Sigmoid colon (tissue), 3 donors: ENCODE measurements at regions not wholly inside any gene's neighbourhood (a gene's known extent, or its start where the extent isn't known, plus 50 kb on each side); places are given as distances from the start of the nearest gene placed in this dataset.

Experiments used
- POLR2A ChIP-seq, 2 donors: fragments of 450-650 bp; IDR thresholded peaks; one replicate each; pipeline ENCODE4 v1.6.1; 2016; ENCODE audit warnings: antibody characterized with exemption in 2 of 2, mild to moderate bottlenecking in 2 of 2, moderate library complexity in 2 of 2
- TF ChIP-seq, protein P1 (sequence below), 4 experiments: fragments of 450-650 bp in 3 of 4; fragments of 200-600 bp in 1 of 4; IDR thresholded peaks; one replicate each; pipeline ENCODE4 v1.5.1; 2016 to 2019; ENCODE audit warnings: antibody characterized with exemption in 4 of 4, mild to moderate bottlenecking in 3 of 4, moderate library complexity in 2 of 4

DNA sequence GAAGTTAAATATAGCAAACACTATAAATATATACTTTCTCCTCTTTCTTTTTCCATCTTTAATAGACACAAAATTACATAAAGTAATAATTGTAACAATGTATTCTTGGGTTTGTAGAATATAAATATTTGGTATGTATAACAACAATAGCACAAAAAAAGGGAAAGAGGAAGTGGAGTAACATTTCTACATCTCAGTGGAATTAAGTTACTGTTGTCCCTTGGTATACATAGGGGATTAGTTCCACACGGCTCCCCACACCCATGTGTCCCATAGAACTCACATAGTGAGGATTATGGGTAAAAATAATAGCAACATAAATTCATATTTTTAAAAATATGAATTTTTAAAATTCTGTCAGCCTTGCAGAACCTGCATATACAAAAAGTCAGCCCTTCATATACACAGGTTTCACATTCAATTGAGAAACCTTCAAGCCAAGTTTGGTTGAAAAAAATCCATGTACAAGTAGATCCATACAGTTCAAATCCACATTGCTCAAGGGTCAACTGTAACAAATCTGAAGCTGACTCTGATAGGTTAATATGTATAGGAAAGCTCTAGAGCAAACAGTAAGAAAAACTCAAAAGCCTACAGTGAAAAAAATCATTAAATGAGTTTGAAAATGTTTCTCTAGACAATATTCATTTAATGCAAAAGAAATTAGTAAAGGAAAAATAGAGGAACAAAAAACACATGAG is 92.4 kb downstream of the HYCC1 start:
- no peak for TF ChIP-seq POLR2A (IDR thresholded peaks at IDR 0.05)
- TF ChIP-seq, protein P1, sequence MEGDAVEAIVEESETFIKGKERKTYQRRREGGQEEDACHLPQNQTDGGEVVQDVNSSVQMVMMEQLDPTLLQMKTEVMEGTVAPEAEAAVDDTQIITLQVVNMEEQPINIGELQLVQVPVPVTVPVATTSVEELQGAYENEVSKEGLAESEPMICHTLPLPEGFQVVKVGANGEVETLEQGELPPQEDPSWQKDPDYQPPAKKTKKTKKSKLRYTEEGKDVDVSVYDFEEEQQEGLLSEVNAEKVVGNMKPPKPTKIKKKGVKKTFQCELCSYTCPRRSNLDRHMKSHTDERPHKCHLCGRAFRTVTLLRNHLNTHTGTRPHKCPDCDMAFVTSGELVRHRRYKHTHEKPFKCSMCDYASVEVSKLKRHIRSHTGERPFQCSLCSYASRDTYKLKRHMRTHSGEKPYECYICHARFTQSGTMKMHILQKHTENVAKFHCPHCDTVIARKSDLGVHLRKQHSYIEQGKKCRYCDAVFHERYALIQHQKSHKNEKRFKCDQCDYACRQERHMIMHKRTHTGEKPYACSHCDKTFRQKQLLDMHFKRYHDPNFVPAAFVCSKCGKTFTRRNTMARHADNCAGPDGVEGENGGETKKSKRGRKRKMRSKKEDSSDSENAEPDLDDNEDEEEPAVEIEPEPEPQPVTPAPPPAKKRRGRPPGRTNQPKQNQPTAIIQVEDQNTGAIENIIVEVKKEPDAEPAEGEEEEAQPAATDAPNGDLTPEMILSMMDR (IDR thresholded peaks at IDR 0.05), result no peak
